HEK293T (cell line): ENCODE measurements at regions not wholly inside any gene's neighbourhood (a gene's known extent, or its start where the extent isn't known, plus 50 kb on each side); places are given as distances from the start of the nearest gene placed in this dataset.

Experiments
- CTCF ChIA-PET: fragments of 350-600 bp; formaldehyde crosslinking; extraction: SDS; loops from one replicate; lab custom pipeline; 2021; ENCODE audit warnings: antibody characterized with exemption, inconsistent platforms; lab: Yijun Ruan, JAX
- POLR2A ChIA-PET: fragments of 350-600 bp; formaldehyde crosslinking; extraction: SDS; loops from one replicate; lab custom pipeline; 2020; ENCODE audit warnings: antibody characterized with exemption, inconsistent platforms; lab: Yijun Ruan, JAX
- DNase-seq: peaks from one replicate; pipeline ENCODE4 v3.0.0; 2012; ENCODE audit warnings: mixed read lengths; ENCODE audit errors: extremely low spot score
- ARNT ChIP-seq: fragments of 450-650 bp; IDR thresholded peaks from 2 replicates; pipeline ENCODE4 v1.6.1; 2017; ENCODE audit warnings: mild to moderate bottlenecking
- BHLHE40 ChIP-seq: fragments of 450-650 bp; IDR thresholded peaks from 2 replicates; pipeline ENCODE4 v1.6.1; 2016; ENCODE audit warnings: mild to moderate bottlenecking, moderate library complexity, borderline replicate concordance
- CTBP1 ChIP-seq: fragments of 450-650 bp; IDR thresholded peaks from 2 replicates; pipeline ENCODE4 v1.6.1; 2016; ENCODE audit warnings: borderline replicate concordance
- ELF4 ChIP-seq: fragments of 450-650 bp; IDR thresholded peaks from 2 replicates; pipeline ENCODE4 v1.6.1; 2017; ENCODE audit warnings: antibody characterized with exemption
- FOXA1 ChIP-seq: fragments of 450-650 bp; IDR thresholded peaks from 2 replicates; pipeline ENCODE4 v1.6.1; 2016; ENCODE audit warnings: mild to moderate bottlenecking
- FOXK2 ChIP-seq: fragments of 450-650 bp; IDR thresholded peaks from 2 replicates; pipeline ENCODE4 v1.6.1; 2016; ENCODE audit warnings: mild to moderate bottlenecking
- FOXM1 ChIP-seq: fragments of 450-650 bp; IDR thresholded peaks from 2 replicates; pipeline ENCODE4 v1.6.1; 2017; ENCODE audit warnings: mild to moderate bottlenecking, borderline replicate concordance
- HDGF ChIP-seq: fragments of 450-650 bp; IDR thresholded peaks from 2 replicates; pipeline ENCODE4 v1.6.1; 2017; ENCODE audit warnings: antibody characterized with exemption, borderline replicate concordance
- L3MBTL2 ChIP-seq: fragments of 450-650 bp; conservative IDR thresholded peaks from 2 replicates; pipeline ENCODE4 v1.6.1; 2016; ENCODE audit warnings: mild to moderate bottlenecking
- LEF1 ChIP-seq: fragments of 450-650 bp; IDR thresholded peaks from 2 replicates; pipeline ENCODE4 v1.6.1; 2017; ENCODE audit warnings: mild to moderate bottlenecking, borderline replicate concordance
- NFRKB ChIP-seq: fragments of 450-650 bp; IDR thresholded peaks from 2 replicates; pipeline ENCODE4 v1.6.1; 2016; ENCODE audit warnings: mild to moderate bottlenecking, moderate library complexity
- PKNOX1 ChIP-seq: fragments of 450-650 bp; IDR thresholded peaks from 2 replicates; pipeline ENCODE4 v1.6.1; 2016
- SP1 ChIP-seq: fragments of 450-650 bp; IDR thresholded peaks from 2 replicates; pipeline ENCODE4 v1.6.1; 2017
- SUZ12 ChIP-seq: fragments of 450-650 bp; IDR thresholded peaks from 2 replicates; pipeline ENCODE4 v1.6.1; 2016; ENCODE audit warnings: mild to moderate bottlenecking
- TARDBP ChIP-seq: fragments of 450-650 bp; IDR thresholded peaks from 2 replicates; pipeline ENCODE4 v1.6.1; 2016
- ZNF384 ChIP-seq: fragments of 450-650 bp; IDR thresholded peaks from 2 replicates; pipeline ENCODE4 v1.6.1; 2016

GRCh38 chr1:195973311-195973904 lies 634.8 kb downstream of the KCNT2 start:
- no peak for DNase-seq
- TF ChIP-seq SUZ12 (no peak), FOXK2 (no peak), FOXA1 (no peak), TARDBP (no peak), HDGF (no peak), SP1 (no peak), NFRKB (no peak), LEF1 (no peak), BHLHE40 (no peak)
- POLR2A ChIA-PET = no interaction called here
- CTCF ChIA-PET = no interaction called here

GRCh38 chr1:195971589-195971988 lies 636.7 kb downstream of the KCNT2 start:
- ChIA-PET CTCF (no interaction called here), POLR2A (no interaction called here)
- no peak for DNase-seq
- TF ChIP-seq CTBP1 (no peak), SP1 (no peak), FOXM1 (no peak), BHLHE40 (no peak)

- TF ChIP-seq FOXM1 = no peak
- no peak for TF ChIP-seq LEF1
- TF ChIP-seq FOXK2 = no peak
- TF ChIP-seq FOXA1 = no peak
- TF ChIP-seq SUZ12 = no peak
- no peak for TF ChIP-seq L3MBTL2
- no peak for TF ChIP-seq BHLHE40
- TF ChIP-seq PKNOX1 = no peak
- no peak for TF ChIP-seq NFRKB
- TF ChIP-seq SP1 = no peak
- no peak for TF ChIP-seq ZNF384
- TF ChIP-seq TARDBP = no peak
- no peak for TF ChIP-seq CTBP1
- no peak for TF ChIP-seq ELF4
- TF ChIP-seq HDGF = no peak
- TF ChIP-seq ARNT = no peak
- ChIA-PET POLR2A (no interaction called here), CTCF (no interaction called here)
- DNase-seq = no peak
Observed at GRCh38 chr1:195970209-195970608, 638.0 kb downstream of the KCNT2 start.

GRCh38 chr1:195965475-195965874 lies 642.8 kb downstream of the KCNT2 start:
- ChIA-PET CTCF (no interaction called here), POLR2A (no interaction called here)
- no peak for DNase-seq
- TF ChIP-seq SUZ12 (no peak), FOXK2 (no peak), PKNOX1 (no peak), CTBP1 (no peak), L3MBTL2 (no peak), FOXA1 (no peak), LEF1 (no peak), SP1 (no peak), NFRKB (no peak), TARDBP (no peak)

GRCh38 chr1:195965036-195965435 lies 643.2 kb downstream of the KCNT2 start:
- ChIA-PET POLR2A (no interaction called here), CTCF (no interaction called here)
- DNase-seq = no peak
- TF ChIP-seq FOXK2 (no peak), SP1 (no peak), ARNT (no peak), FOXA1 (no peak), PKNOX1 (no peak), NFRKB (no peak), SUZ12 (no peak), HDGF (no peak), L3MBTL2 (no peak), TARDBP (no peak), ELF4 (no peak), ZNF384 (no peak), LEF1 (no peak), FOXM1 (no peak), CTBP1 (no peak), BHLHE40 (no peak)

GRCh38 chr1:195964516-195964915 lies 643.7 kb downstream of the KCNT2 start:
- ChIA-PET POLR2A (no interaction called here), CTCF (no interaction called here)
- no peak for TF ChIP-seq PKNOX1
- no peak for TF ChIP-seq FOXA1
- no peak for TF ChIP-seq ZNF384
- no peak for TF ChIP-seq ARNT
- no peak for TF ChIP-seq LEF1
- no peak for TF ChIP-seq SP1
- TF ChIP-seq HDGF = no peak
- TF ChIP-seq ELF4 = no peak
- TF ChIP-seq NFRKB = no peak
- no peak for DNase-seq
